RWPE1 (cell line): ENCODE measurements at regions not wholly inside any gene's neighbourhood (a gene's known extent, or its start where the extent isn't known, plus 50 kb on each side); places are given as distances from the start of the nearest gene placed in this dataset.

Experiments
- CTCF ChIA-PET: fragments of 350-600 bp; sonication (Branson Sonifier 250); formaldehyde crosslinking; extraction: SDS; loops from one replicate; lab custom pipeline; 2021; lab: Yijun Ruan, JAX
- POLR2A ChIA-PET: fragments of 400-600 bp; formaldehyde crosslinking; extraction: SDS; loops from one replicate; lab custom pipeline; 2020; ENCODE audit warnings: antibody characterized with exemption; ENCODE audit not compliant: low non-redundant PET; lab: Yijun Ruan, JAX
- DNase-seq: peaks from one replicate; pipeline ENCODE4 v3.0.0; 2012; ENCODE audit warnings: low spot score
- H3K27ac ChIP-seq: fragments of 450-650 bp; 2 replicates; pipeline ENCODE4 v1.5.1; 2017
- CTCF ChIP-seq: fragments of 450-650 bp; conservative IDR thresholded peaks from 2 replicates; pipeline ENCODE4 v1.5.1; 2017; ENCODE audit warnings: low read depth, mild to moderate bottlenecking

GRCh38 chrX:55813150-55813549 is 95.6 kb downstream of the RRAGB start:
- ChIA-PET POLR2A (no interaction called here), CTCF (no interaction called here)
- no peak for DNase-seq

GRCh38 chrX:55815546-55815945 is 98.0 kb downstream of the RRAGB start:
- no peak overlapping the region for H3K27ac ChIP-seq
- no peak for DNase-seq
- CTCF ChIA-PET = no interaction called here
- no peak for TF ChIP-seq CTCF
- POLR2A ChIA-PET = no interaction called here

More at GRCh38 chrX:55813150-55813549, 95.6 kb downstream of the RRAGB start:
- H3K27ac ChIP-seq = no peak overlapping the region
- no peak for TF ChIP-seq CTCF

- H3K27ac ChIP-seq = no peak overlapping the region
- DNase-seq = no peak
- TF ChIP-seq CTCF = no peak
- ChIA-PET CTCF (no interaction called here), POLR2A (no interaction called here)
Measured at GRCh38 chrX:55816023-55816422, 98.5 kb downstream of the RRAGB start.

GRCh38 chrX:55818673-55819375 is 101.3 kb downstream of the RRAGB start:
- POLR2A ChIA-PET = no interaction called here
- H3K27ac ChIP-seq = no peak overlapping the region
- TF ChIP-seq CTCF = no peak
- CTCF ChIA-PET = no interaction called here
- no peak for DNase-seq

GRCh38 chrX:55839485-55839884 is 121.9 kb downstream of the RRAGB start:
- CTCF ChIA-PET = no interaction called here
- DNase-seq = no peak

More at GRCh38 chrX:55839485-55839884, 121.9 kb downstream of the RRAGB start:
- TF ChIP-seq CTCF = no peak
- no peak overlapping the region for H3K27ac ChIP-seq
- POLR2A ChIA-PET = no interaction called here
